ENCODE measurements at regions not wholly inside any gene's neighbourhood (a gene's known extent, or its start where the extent isn't known, plus 50 kb on each side); places are given as distances from the start of the nearest gene placed in this dataset.
"Not testable (repeated sequence)": the region's sequence is repeated elsewhere in the genome, so short reads cannot be mapped to it uniquely, and the experiment has no call there.

DNA sequence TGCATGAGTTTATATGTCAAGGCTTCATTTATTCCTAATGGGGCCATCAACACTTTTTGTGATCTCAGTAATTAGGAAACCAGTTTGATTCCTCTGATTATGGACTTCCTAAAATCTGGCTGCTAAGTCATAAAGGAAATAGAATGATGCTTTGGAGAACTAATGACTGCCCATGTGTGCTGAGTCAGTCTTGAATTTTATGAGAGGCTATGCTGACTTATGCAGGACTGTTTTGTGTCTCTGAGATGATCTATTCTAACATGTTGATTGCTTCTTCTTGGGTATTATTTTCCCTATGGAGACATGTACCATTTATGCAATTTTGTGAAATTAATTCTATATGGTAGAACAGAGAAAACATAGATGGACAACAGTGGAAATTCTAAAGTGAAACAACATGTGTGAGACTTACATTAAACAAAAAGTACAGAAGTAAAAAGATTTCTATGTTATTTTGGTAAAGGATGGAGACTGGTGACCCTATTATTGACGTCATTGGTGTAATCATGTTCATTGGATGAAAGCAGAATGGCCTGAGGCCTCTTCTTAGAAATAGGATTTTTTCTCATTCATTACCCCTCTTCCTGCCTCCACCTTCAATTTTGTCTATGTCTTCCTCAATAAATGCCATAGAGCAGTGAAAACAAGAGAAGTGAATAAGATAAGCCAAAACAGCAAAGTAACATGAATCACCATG, 1658.2 kb upstream of the PIK3C3 start:
- DNase-seq: no peak

DNA sequence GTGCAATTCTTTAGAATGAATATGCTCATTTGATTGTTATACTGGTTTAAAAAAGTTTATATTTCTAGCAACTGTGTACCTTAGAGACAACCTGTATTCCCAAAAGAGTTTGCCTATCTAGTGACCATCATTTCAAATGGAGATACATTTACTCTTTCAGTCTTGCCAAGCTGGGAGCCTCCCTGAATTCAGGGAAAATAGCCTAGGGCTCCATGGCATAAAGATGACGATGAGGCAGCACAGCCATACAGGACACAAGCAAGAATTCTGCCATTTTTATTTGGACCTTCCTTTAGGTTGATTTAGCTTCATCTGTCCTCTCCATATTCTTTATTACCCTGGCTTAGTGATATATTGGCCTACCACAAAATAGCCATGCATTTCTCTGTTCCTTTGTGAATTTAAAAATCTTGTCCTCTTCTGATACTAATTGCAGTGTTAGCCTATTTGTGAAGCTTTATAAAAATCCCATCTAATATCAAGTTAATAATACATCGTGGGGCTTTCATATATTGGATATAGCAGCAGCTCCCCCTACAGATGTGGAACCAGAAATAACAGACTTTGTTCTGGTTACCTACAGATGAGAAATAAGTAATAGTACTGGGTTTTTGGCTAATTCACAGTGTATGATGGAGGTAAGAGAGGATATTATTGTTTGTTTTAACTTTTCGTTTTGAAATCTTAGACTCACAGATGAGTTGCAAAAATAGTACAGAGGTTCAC, 1661.9 kb upstream of the PIK3C3 start:
- no peak for DNase-seq

- no peak for DNase-seq
Measured at GRCh38 chr18:40283560-40283959, 1671.5 kb upstream of the PIK3C3 start.

GRCh38 chr18:40281356-40281755, 1673.7 kb upstream of the PIK3C3 start:
- DNase-seq: not testable (repeated sequence)

- DNase-seq: no peak
Measured at GRCh38 chr18:40274618-40275196, 1680.3 kb upstream of the PIK3C3 start.

- DNase-seq: no peak
Measured at GRCh38 chr18:40272630-40273231, 1682.3 kb upstream of the PIK3C3 start.

- no peak for DNase-seq
Measured at GRCh38 chr18:40259115-40259835, 1695.8 kb upstream of the PIK3C3 start.

DNA sequence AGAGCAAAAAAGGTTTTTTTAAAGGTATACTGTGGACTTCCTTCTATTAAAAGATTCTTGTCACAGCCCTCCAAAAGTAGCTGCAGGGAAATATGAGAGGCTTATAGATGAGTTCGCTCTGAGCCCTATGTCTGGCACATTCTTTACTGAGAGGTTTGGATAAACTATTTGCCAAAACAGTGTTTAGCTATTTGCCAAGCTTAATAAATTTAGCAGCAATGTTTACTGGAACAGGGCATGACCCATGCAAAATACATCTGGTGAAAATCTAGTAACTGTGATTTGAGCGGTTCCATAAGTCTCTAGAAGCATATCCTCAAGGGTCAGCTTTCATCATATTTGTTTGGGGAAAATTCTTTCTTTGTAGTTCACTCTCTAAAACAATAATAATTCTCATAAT, 1696.7 kb upstream of the PIK3C3 start:
- no peak for DNase-seq

GRCh38 chr18:40250236-40250635, 1704.8 kb upstream of the PIK3C3 start:
- no peak for DNase-seq

GRCh38 chr18:40249390-40250080, 1705.5 kb upstream of the PIK3C3 start:
- DNase-seq: no peak

DNA sequence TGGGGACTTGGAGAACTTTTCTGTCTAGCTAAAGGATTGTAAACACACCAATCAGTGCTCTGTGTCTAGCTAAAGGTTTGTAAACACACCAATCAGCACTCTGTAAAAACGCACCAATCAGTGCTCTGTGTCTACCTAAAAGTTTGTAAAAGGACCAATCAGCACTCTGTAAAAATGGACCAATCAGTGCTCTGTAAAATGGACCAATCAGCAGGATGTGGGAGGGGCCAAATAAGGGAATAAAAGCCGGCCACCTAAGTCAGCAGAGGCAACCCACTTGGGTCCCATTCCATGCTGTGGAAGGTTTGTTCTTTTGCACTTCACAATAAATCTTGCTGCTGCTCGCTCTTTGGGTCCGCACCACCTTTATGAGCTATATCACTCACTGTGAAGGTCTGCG, 1709.4 kb upstream of the PIK3C3 start:
- not testable (repeated sequence) for DNase-seq

GRCh38 chr18:40243607-40244006, 1711.4 kb upstream of the PIK3C3 start:
- DNase-seq: no peak

DNA sequence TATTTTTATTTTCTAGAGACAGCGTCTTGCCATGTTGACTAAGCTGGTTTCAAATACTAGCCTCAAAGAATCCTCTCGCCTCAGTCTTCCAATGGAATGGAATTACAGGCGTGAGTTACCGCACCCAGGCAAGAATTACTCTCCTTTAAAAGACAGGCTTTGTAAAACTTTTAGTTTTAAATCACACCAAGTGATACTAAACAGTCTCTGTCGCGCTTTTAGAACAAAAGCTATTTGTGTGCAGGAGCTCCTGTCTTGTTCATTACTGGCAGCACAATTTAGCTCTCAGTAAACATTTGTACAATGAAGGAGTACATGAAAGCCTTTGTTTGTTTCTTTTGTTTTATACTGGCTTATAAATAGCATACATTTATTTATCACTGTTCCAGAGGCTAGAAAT, 1719.2 kb upstream of the PIK3C3 start:
- DNase-seq: no peak

GRCh38 chr18:40235323-40235722, 1719.7 kb upstream of the PIK3C3 start:
- DNase-seq: no peak

GRCh38 chr18:40233931-40234616, 1721.0 kb upstream of the PIK3C3 start:
- DNase-seq: no peak

- DNase-seq: no peak
Measured at GRCh38 chr18:40222776-40223175, 1732.3 kb upstream of the PIK3C3 start.

GRCh38 chr18:40216856-40217255, 1738.2 kb upstream of the PIK3C3 start:
- no peak for DNase-seq

GRCh38 chr18:40215979-40216378, 1739.1 kb upstream of the PIK3C3 start:
- no peak for DNase-seq

DNA sequence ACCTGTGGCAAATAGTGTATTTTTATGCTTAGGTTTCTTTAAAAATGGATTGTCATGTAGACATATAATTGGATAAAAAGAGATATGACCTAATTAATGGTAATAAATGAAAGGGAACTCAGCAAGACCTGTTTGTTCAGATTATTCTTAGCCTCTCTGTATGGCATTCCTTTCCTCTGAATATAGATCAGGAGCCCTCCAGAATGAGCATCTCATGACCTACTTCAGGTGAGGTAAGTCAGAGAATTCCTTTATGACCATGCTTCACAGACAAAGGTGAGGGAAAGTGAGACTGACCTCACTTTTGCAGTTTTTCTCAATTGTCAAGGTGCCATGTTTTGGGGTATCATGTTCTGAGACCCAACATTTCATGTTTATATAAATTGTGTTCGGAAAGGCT, 1744.3 kb upstream of the PIK3C3 start:
- DNase-seq: no peak

DNA sequence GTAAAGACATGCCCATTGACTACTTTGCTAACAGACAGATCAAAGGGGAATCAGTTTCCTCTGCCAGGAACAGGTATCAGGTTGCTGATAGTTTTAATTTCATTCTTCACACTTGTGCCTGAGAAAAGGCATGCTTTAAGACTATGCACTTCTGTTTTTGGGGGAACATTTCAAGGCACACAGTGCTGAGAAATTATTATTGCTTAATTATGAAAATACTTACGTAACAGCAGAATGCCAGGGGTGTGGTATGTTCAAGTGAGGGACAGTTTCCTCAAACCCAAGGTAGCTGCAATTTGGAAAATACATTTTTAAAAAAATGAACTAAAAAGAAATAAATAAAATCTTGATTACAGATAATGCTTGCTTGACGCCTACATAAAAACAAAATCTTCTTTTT, 1746.1 kb upstream of the PIK3C3 start:
- no peak for DNase-seq

GRCh38 chr18:40197711-40198110, 1757.3 kb upstream of the PIK3C3 start:
- no peak for DNase-seq

DNA sequence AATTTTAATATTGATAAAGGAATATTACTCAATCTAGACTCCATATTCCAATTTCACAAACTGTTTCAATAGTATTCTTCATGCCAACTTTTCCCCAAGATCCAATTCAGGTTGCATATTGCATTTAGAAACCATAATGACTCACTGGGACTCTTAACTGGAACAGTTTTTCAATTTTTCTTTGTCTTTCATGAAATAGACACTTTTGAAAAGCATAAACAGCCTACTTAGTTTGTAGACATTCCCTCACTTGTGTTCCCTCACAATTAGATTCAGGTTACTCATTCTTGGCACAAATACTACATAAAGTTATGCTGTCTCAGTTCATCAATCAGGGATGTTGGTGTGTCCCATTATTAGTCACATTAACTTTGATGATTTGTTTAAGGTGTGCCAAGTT, 1768.4 kb upstream of the PIK3C3 start:
- DNase-seq: no peak
